Thyroid gland (tissue), 4 donors: ENCODE measurements at regions not wholly inside any gene's neighbourhood (a gene's known extent, or its start where the extent isn't known, plus 50 kb on each side); places are given as distances from the start of the nearest gene placed in this dataset.

Experiments
- CTCF ChIP-seq, 6 experiments: fragments of 200-600 bp in 3 of 6; fragments of 450-650 bp in 3 of 6; sonication (generic) in 3 of 6; IDR thresholded peaks; one replicate each; pipeline ENCODE4 v1.5.1; 2016 to 2019; ENCODE audit warnings: antibody characterized with exemption in 6 of 6, mild to moderate bottlenecking in 2 of 6, inconsistent platforms in 1 of 6, moderate library complexity in 1 of 6
- POLR2A ChIP-seq, 2 donors: fragments of 450-650 bp; IDR thresholded peaks; one replicate each; pipeline ENCODE4 v1.6.1; 2017; ENCODE audit warnings: antibody characterized with exemption in 2 of 2, mild to moderate bottlenecking in 2 of 2, moderate library complexity in 1 of 2

- no peak for TF ChIP-seq POLR2A (IDR thresholded peaks at IDR 0.05)
- no peak for TF ChIP-seq CTCF (IDR thresholded peaks at IDR 0.05)
These were observed 69.1 kb upstream of the WAC start for GRCh38 chr10:28463676-28464395.
